ENCODE measurements at regions not wholly inside any gene's neighbourhood (a gene's known extent, or its start where the extent isn't known, plus 50 kb on each side); places are given as distances from the start of the nearest gene placed in this dataset.

- TF ChIP-seq POLR2A (IDR thresholded peaks at IDR 0.05; ENCODE audit: low read length) (no peak), GATA1 (IDR thresholded peaks at IDR 0.05; ENCODE audit: low read depth, low read length) (no peak)
These were observed 584.0 kb upstream of the MKI67 start for GRCh38 chr10:128710098-128710797.

Data from erythroblast (primary cell).